ENCODE measurements at regions not wholly inside any gene's neighbourhood (a gene's known extent, or its start where the extent isn't known, plus 50 kb on each side); places are given as distances from the start of the nearest gene placed in this dataset.
"Not testable (repeated sequence)": the region's sequence is repeated elsewhere in the genome, so short reads cannot be mapped to it uniquely, and the experiment has no call there.

- no peak for DNase-seq (ENCODE audit: low spot score)
- no peak overlapping the region for H3K27ac ChIP-seq
- no peak for TF ChIP-seq CTCF (conservative IDR thresholded peaks at IDR 0.05; ENCODE audit: low read depth)
- POLR2A ChIA-PET (ENCODE audit: low non-redundant PET) = no interaction called here
- CTCF ChIA-PET = interaction anchor here (0.5 to 0.8 kb wide), 2 partner anchors 72 to 194 kb away, joined by 3 read pairs; no protein-coding TSS in a partner anchor
Measured at GRCh38 chr1:68717330-68717729, 220.4 kb upstream of the DEPDC1 start.

DNA sequence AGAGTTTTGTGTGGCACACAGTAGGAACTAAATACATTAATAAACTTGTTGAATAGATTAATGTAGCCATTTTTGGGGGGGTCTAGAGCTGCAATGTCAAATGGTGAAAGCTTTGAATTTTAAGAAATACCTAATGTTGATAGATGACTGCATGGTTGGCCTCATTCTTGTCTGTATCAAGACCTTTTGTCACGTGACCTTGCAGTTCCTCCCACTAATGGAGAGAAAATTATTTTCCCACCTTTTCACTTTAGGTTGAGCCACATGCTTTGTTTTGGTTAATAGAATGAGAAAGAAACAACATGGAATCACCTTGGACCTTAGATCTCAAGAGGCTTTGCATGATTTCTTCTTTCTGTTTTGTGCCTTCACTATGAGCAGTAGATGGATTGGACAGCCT, 223.6 kb upstream of the DEPDC1 start:
- POLR2A ChIA-PET (ENCODE audit: low non-redundant PET) = no interaction called here
- H3K27ac ChIP-seq = no peak overlapping the region
- no peak for DNase-seq (ENCODE audit: low spot score)
- CTCF ChIA-PET = no interaction called here
- no peak for TF ChIP-seq CTCF (conservative IDR thresholded peaks at IDR 0.05; ENCODE audit: low read depth)

DNA sequence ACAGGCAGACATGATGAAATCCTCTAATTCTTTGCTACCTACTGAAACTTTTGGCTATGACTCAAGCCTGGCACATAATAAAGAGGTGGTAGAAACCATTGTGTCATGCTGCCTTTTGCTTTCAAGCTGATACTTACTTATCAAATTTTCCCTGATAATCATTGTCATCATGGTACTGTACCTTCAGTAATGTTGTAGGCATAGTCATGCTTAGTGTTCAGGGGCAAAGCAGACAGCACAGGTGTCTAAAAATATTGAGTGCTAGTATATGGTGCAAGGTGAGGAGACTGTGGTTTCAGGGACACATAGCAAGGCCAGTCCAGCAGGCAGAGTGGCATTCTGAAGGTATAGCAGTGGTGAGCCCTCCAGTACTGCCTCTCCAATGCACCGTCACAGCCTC, 226.9 kb upstream of the DEPDC1 start:
- H3K27ac ChIP-seq = no peak overlapping the region
- ChIA-PET POLR2A (ENCODE audit: low non-redundant PET) (no interaction called here), CTCF (no interaction called here)
- DNase-seq (ENCODE audit: low spot score) = no peak
- TF ChIP-seq CTCF (conservative IDR thresholded peaks at IDR 0.05; ENCODE audit: low read depth) = no peak

DNA sequence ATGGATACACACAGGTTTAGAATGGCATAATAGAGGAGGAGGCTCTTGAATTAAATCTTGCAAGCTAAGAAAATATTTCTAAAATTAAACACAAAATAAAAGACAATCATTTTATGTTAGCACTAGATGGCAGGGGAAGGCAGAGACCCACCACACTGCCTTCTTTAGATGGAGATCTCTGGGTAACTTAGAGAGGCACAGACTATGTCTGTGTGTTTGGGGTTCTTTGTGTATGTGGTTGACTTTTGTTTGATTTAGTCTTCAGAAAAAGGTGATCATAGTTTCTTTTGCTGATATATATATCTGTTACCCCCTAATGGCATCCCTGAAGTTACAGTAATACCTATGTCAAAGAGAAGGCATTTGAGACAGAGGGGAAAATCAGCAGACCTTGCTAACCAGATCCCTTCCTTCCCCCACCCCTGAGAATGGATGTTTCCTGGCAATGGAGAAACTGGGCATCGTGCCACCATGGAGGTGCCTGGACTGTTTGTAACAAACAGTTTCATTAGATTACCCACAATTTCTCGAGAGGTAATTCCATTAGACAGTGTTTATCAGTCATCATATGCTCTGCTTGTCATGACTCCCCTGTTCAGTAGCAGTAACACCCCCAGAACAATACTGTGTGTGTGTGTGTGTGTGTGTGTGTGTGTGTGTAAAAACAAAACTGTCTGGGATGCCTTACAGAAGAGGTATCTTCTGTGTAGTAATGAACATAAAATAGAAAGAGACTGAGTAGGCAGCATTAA, 228.3 kb upstream of the DEPDC1 start:
- DNase-seq (ENCODE audit: low spot score) = no peak
- ChIA-PET CTCF (interaction anchor here (0.6 to 1.1 kb wide), 2 partner anchors 528 to 608 kb away, joined by 3 read pairs; no protein-coding TSS in a partner anchor), POLR2A (ENCODE audit: low non-redundant PET) (no interaction called here)
- H3K27ac ChIP-seq = no peak overlapping the region
- no peak for TF ChIP-seq CTCF (conservative IDR thresholded peaks at IDR 0.05; ENCODE audit: low read depth)

DNA sequence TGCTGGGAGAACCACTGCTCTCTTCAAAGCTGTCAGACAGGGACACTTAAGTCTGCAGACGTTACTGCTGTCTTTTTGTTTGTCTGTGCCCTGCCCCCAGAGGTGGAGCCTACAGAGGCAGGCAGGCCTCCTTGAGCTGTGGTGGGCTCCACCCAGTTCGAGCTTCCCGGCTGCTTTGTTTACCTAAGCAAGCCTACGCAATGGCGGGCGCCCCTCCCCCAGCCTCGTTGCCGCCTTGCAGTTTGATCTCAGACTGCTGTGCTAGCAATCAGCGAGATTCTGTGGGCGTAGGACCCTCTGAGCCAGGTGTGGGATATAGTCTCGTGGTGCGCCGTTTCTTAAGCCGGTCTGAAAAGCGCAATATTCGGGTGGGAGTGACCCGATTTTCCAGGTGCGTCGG, 242.6 kb upstream of the DEPDC1 start:
- H3K27ac ChIP-seq; CTCF ChIA-PET; DNase-seq (ENCODE audit: low spot score): not testable (repeated sequence)

GRCh38 chr1:68745011-68745410, 248.1 kb upstream of the DEPDC1 start:
- ChIA-PET CTCF (no interaction called here), POLR2A (ENCODE audit: low non-redundant PET) (no interaction called here)
- H3K27ac ChIP-seq = no peak overlapping the region
- no peak for DNase-seq (ENCODE audit: low spot score)
- no peak for TF ChIP-seq CTCF (conservative IDR thresholded peaks at IDR 0.05; ENCODE audit: low read depth)

More for the DNA sequence above, 242.6 kb upstream of the DEPDC1 start:
- POLR2A ChIA-PET (ENCODE audit: low non-redundant PET) = not testable (repeated sequence)

GRCh38 chr1:68745451-68745850, 248.6 kb upstream of the DEPDC1 start:
- POLR2A ChIA-PET (ENCODE audit: low non-redundant PET) = no interaction called here
- H3K27ac ChIP-seq = no peak overlapping the region
- DNase-seq (ENCODE audit: low spot score) = no peak
- CTCF ChIA-PET = no interaction called here
- no peak for TF ChIP-seq CTCF (conservative IDR thresholded peaks at IDR 0.05; ENCODE audit: low read depth)

Measured in RWPE1 (cell line).